HCT116 (cell line): ENCODE measurements at regions not wholly inside any gene's neighbourhood (a gene's known extent, or its start where the extent isn't known, plus 50 kb on each side); places are given as distances from the start of the nearest gene placed in this dataset.

ENCODE experiments used
- ATAC-seq: fragments of 200-7000 bp; cut with Tn5 transposase; 2 replicates; pipeline ENCODE4 v1.9.1; 2020; ENCODE audit warnings: mild to moderate bottlenecking, moderate library complexity
- BruUV-seq: library from RNA; stranded (reverse); fragments of 400-500 nt; replicated peaks from 2 replicates; lab custom pipeline; 2021; lab: Mats Ljungman, UMichigan
- CTCF ChIA-PET: fragments of 300-600 bp; sonication (Branson Sonifier 250); formaldehyde crosslinking; loops from one replicate; lab custom pipeline; 2021; ENCODE audit warnings: antibody characterized with exemption; lab: Charles Lee
- POLR2A ChIA-PET: fragments of 300-600, 350-600 bp; sonication (Branson Sonifier 250); formaldehyde crosslinking; loops from one replicate; lab custom pipeline; 2021; ENCODE audit warnings: antibody characterized with exemption; lab: Charles Lee
- RAD21 ChIA-PET, 2 experiments: fragments of 300-600 bp; sonication (Branson Sonifier 250); formaldehyde crosslinking; loops; one replicate each; lab custom pipeline; 2023; ENCODE audit warnings: low total read pairs in 2 of 2; ENCODE audit not compliant: uncharacterized antibody in 2 of 2, unreplicated experiment in 2 of 2, low non-redundant PET in 1 of 2; lab: Charles Lee
- DNase-seq: peaks from one replicate; pipeline ENCODE4 v3.0.0-alpha.2; 2010; ENCODE audit warnings: low read depth, low spot score
- H2AFZ ChIP-seq: fragments of 200-600 bp; shearing (Covaris generic), sonication (generic); 2 replicates; pipeline ENCODE4 v1.6.1; 2017; ENCODE audit warnings: low read depth, mixed run types, mixed read lengths, antibody characterized with exemption, low read length; ENCODE audit not compliant: poor library complexity, severe bottlenecking
- H3K27ac ChIP-seq: 2 replicates; pipeline ENCODE4 v1.5.1; 2012; ENCODE audit warnings: low read depth, low read length
- H3K27me3 ChIP-seq: fragments of 200-600 bp; sonication (generic); 2 replicates; pipeline ENCODE4 v1.6.1; 2016; ENCODE audit warnings: mixed run types, low read length, mixed read lengths; ENCODE audit not compliant: insufficient read depth
- H3K36me3 ChIP-seq, 2 experiments: fragments of 200-500 bp in 1 of 2; fragments of 200-600 bp in 1 of 2; sonication (Bioruptor generic) in 1 of 2; sonication (generic) in 1 of 2; 2 replicates each; pipeline versions ENCODE4 v1.5.1 to v1.6.1; 2014 to 2016; ENCODE audit warnings: low read length in 2 of 2, inconsistent platforms in 1 of 2, mixed read lengths in 1 of 2, mixed run types in 1 of 2; ENCODE audit not compliant: insufficient read depth in 2 of 2, control insufficient read depth in 1 of 2
- H3K4me1 ChIP-seq, 2 experiments: fragments of 200-600 bp in 1 of 2; sonication (generic) in 1 of 2; 2 replicates each; pipeline versions ENCODE4 v1.5.1 to v1.6.1; 2012 to 2017; ENCODE audit warnings: low read length in 2 of 2, inconsistent platforms in 1 of 2, mild to moderate bottlenecking in 1 of 2, mixed read lengths in 1 of 2, mixed run types in 1 of 2, moderate library complexity in 1 of 2; ENCODE audit not compliant: insufficient read depth in 2 of 2, control insufficient read depth in 1 of 2
- H3K4me2 ChIP-seq: fragments of 200-600 bp; sonication (generic); 2 replicates; pipeline ENCODE4 v1.6.1; 2017; ENCODE audit warnings: mixed run types, low read length, mixed read lengths
- H3K4me3 ChIP-seq, 2 experiments: fragments of 200-600 bp in 1 of 2; sonication (generic) in 1 of 2; replicated peaks in 1 of 2; 2 replicates each; pipeline ENCODE4 v1.5.1; 2011 to 2016; ENCODE audit warnings: low read length in 2 of 2, control low read depth in 1 of 2, low read depth in 1 of 2, mild to moderate bottlenecking in 1 of 2, mixed read lengths in 1 of 2, mixed run types in 1 of 2
- H3K79me2 ChIP-seq: fragments of 200-600 bp; sonication (generic); 2 replicates; pipeline ENCODE4 v1.6.1; 2017; ENCODE audit warnings: mild to moderate bottlenecking, mixed run types, low read length, moderate library complexity, mixed read lengths; ENCODE audit not compliant: insufficient read depth
- H3K9ac ChIP-seq: fragments of 200-600 bp; sonication (generic); 2 replicates; pipeline ENCODE4 v1.6.1; 2016; ENCODE audit warnings: low read length, mixed read lengths
- H3K9me2 ChIP-seq: fragments of 200-600 bp; sonication (generic), shearing (Covaris generic); 2 replicates; pipeline ENCODE4 v1.6.1; 2017; ENCODE audit warnings: mixed run types, mild to moderate bottlenecking, moderate library complexity; ENCODE audit not compliant: insufficient read depth
- H3K9me3 ChIP-seq, 2 experiments: fragments of 200-500 bp in 1 of 2; fragments of 200-600 bp in 1 of 2; sonication (Bioruptor generic) in 1 of 2; sonication (generic) in 1 of 2; 2 replicates each; pipeline ENCODE4 v1.6.1; 2014 to 2017; ENCODE audit warnings: low read length in 2 of 2, mixed read lengths in 2 of 2, inconsistent platforms in 1 of 2, low read depth in 1 of 2, mild to moderate bottlenecking in 1 of 2, mixed run types in 1 of 2, moderate library complexity in 1 of 2; ENCODE audit not compliant: control insufficient read depth in 1 of 2, insufficient read depth in 1 of 2
- H4K20me1 ChIP-seq: fragments of 200-600 bp; sonication (generic), shearing (Covaris generic); 2 replicates; pipeline ENCODE4 v1.6.1; 2017; ENCODE audit warnings: mixed run types, mild to moderate bottlenecking, moderate library complexity; ENCODE audit not compliant: insufficient read depth
- ATF3 ChIP-seq: IDR thresholded peaks from 2 replicates; pipeline ENCODE4 v1.6.1; 2012
- CBX3 ChIP-seq: IDR thresholded peaks from 2 replicates; pipeline ENCODE4 v1.6.1; 2012; ENCODE audit warnings: low read depth
- CTCF ChIP-seq, 3 experiments: fragments of 200-600 bp in 1 of 3; sonication (generic) in 1 of 3; IDR thresholded peaks in 2 of 3; conservative IDR thresholded peaks in 1 of 3; 2 replicates each; pipeline ENCODE4 v1.5.1; 2012 to 2017; ENCODE audit warnings: low read depth in 2 of 3, low read length in 2 of 3, antibody characterized with exemption in 1 of 3, borderline replicate concordance in 1 of 3, control low read depth in 1 of 3, mild to moderate bottlenecking in 1 of 3, mixed read lengths in 1 of 3, mixed run types in 1 of 3, moderate library complexity in 1 of 3; ENCODE audit not compliant: insufficient read depth in 1 of 3
- EGR1 ChIP-seq: IDR thresholded peaks from 2 replicates; pipeline ENCODE4 v1.6.1; 2012; ENCODE audit warnings: low read depth
- ELF1 ChIP-seq: IDR thresholded peaks from 2 replicates; pipeline ENCODE4 v1.6.1; 2012; ENCODE audit warnings: low read depth, borderline replicate concordance
- EZH2 ChIP-seq: fragments of 200-600 bp; sonication (generic); IDR thresholded peaks from 2 replicates; pipeline ENCODE4 v1.6.1; 2017; ENCODE audit warnings: antibody characterized with exemption, mixed run types
- POLR2A ChIP-seq: IDR thresholded peaks from 2 replicates; pipeline ENCODE4 v1.7.0; 2011; ENCODE audit warnings: borderline replicate concordance; ENCODE audit not compliant: insufficient read depth, insufficient read length; ENCODE audit errors: extremely low read depth
- RAD21 ChIP-seq: IDR thresholded peaks from 2 replicates; pipeline ENCODE4 v1.6.1; 2012; ENCODE audit warnings: low read depth, mild to moderate bottlenecking
- SIN3A ChIP-seq: IDR thresholded peaks from 2 replicates; pipeline ENCODE4 v1.6.1; 2012; ENCODE audit warnings: low read depth
- SP1 ChIP-seq: IDR thresholded peaks from 2 replicates; pipeline ENCODE4 v1.6.1; 2012; ENCODE audit warnings: low read depth
- SRF ChIP-seq: IDR thresholded peaks from 2 replicates; pipeline ENCODE4 v1.6.1; 2012; ENCODE audit warnings: low read depth
- YY1 ChIP-seq: IDR thresholded peaks from 2 replicates; pipeline ENCODE4 v1.6.1; 2011; ENCODE audit warnings: low read length, low read depth, moderate library complexity, mild to moderate bottlenecking; ENCODE audit not compliant: insufficient replicate concordance; ENCODE audit errors: extremely low read depth
- ZFX ChIP-seq: fragments of 450-650 bp; IDR thresholded peaks from 2 replicates; pipeline ENCODE4 v1.6.1; 2017
- intact Hi-C: fragments of 100-400 bp; cut with micrococcal nuclease; formaldehyde crosslinking; loops from 2 replicates; pipeline ENCODE4 v1.10.0; 2022
- TF ChIP-seq, protein P1 (sequence below): IDR thresholded peaks from 2 replicates; pipeline ENCODE4 v1.6.1; 2012; ENCODE audit warnings: low read depth
- TF ChIP-seq, protein P2 (sequence below): IDR thresholded peaks from 2 replicates; pipeline ENCODE4 v1.6.1; 2011; ENCODE audit warnings: mild to moderate bottlenecking, low read length, moderate library complexity; ENCODE audit not compliant: insufficient replicate concordance; ENCODE audit errors: extremely low read depth
- TF ChIP-seq, protein P3 (sequence below): IDR thresholded peaks from 2 replicates; pipeline ENCODE4 v1.6.1; 2012

DNA sequence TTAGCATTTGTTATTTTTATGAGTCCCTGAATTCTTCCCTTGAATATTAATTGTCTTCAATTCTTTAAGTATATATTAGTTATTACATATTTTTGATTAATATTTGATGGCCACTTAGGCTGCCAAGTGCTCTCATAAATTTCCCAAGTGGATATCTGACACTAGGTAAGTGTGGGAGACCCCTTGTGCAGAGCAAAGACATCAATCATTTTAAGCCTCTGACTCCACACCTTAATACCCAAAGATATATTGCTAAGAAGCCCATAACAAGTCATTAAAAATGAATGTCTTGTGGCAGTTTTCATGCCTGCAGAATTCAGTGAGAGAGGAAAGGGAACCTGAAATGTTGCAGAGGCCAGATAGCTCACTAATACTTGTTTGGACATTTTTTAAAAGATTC, 58.4 kb upstream of the PROX1 start:
- intact Hi-C loops = no loop called here
- H3K4me1 ChIP-seq = no peaks in the 10 kb centered on the region
- ATAC-seq (no peak), DNase-seq (no peak)
- no peaks in the 10 kb centered on the region for H3K9me2 ChIP-seq
- RAD21 ChIA-PET = no interaction called here
- H3K36me3 ChIP-seq = no peaks in the 10 kb centered on the region
- peaks cover 9% of the 10 kb centered on the region; the same call in 1 of the 2 replicates for H3K27me3 ChIP-seq
- no peaks in the 10 kb centered on the region for H3K9me3 ChIP-seq
- CTCF ChIA-PET = no interaction called here
- POLR2A ChIA-PET = no interaction called here
- no peak overlapping the region for H3K27ac ChIP-seq
- H2AFZ ChIP-seq = no peak overlapping the region
- H3K9ac ChIP-seq = no peak overlapping the region
- BruUV-seq = no TSS peak
- no peak overlapping the region for H3K4me2 ChIP-seq
- no peak overlapping the region for H3K4me3 ChIP-seq
- TF ChIP-seq ELF1 = no peak
- no peak for TF ChIP-seq CTCF (IDR thresholded peaks at IDR 0.05 in 2 of 3, conservative IDR thresholded peaks at IDR 0.05 in 1 of 3; ENCODE audit: borderline replicate concordance in 1 of 3, insufficient read depth in 1 of 3, low read depth in 2 of 3, low read length in 2 of 3)
- TF ChIP-seq RAD21 = no peak
- TF ChIP-seq EZH2 = no peak
- TF ChIP-seq, protein P1, sequence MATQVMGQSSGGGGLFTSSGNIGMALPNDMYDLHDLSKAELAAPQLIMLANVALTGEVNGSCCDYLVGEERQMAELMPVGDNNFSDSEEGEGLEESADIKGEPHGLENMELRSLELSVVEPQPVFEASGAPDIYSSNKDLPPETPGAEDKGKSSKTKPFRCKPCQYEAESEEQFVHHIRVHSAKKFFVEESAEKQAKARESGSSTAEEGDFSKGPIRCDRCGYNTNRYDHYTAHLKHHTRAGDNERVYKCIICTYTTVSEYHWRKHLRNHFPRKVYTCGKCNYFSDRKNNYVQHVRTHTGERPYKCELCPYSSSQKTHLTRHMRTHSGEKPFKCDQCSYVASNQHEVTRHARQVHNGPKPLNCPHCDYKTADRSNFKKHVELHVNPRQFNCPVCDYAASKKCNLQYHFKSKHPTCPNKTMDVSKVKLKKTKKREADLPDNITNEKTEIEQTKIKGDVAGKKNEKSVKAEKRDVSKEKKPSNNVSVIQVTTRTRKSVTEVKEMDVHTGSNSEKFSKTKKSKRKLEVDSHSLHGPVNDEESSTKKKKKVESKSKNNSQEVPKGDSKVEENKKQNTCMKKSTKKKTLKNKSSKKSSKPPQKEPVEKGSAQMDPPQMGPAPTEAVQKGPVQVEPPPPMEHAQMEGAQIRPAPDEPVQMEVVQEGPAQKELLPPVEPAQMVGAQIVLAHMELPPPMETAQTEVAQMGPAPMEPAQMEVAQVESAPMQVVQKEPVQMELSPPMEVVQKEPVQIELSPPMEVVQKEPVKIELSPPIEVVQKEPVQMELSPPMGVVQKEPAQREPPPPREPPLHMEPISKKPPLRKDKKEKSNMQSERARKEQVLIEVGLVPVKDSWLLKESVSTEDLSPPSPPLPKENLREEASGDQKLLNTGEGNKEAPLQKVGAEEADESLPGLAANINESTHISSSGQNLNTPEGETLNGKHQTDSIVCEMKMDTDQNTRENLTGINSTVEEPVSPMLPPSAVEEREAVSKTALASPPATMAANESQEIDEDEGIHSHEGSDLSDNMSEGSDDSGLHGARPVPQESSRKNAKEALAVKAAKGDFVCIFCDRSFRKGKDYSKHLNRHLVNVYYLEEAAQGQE = no peak
- TF ChIP-seq SRF = no peak
- no peak for TF ChIP-seq ATF3
- TF ChIP-seq SIN3A = no peak
- TF ChIP-seq ZFX = no peak
- TF ChIP-seq POLR2A = no peak
- TF ChIP-seq YY1 = no peak
- TF ChIP-seq EGR1 = no peak
- no peak for TF ChIP-seq CBX3
- TF ChIP-seq, protein P2, sequence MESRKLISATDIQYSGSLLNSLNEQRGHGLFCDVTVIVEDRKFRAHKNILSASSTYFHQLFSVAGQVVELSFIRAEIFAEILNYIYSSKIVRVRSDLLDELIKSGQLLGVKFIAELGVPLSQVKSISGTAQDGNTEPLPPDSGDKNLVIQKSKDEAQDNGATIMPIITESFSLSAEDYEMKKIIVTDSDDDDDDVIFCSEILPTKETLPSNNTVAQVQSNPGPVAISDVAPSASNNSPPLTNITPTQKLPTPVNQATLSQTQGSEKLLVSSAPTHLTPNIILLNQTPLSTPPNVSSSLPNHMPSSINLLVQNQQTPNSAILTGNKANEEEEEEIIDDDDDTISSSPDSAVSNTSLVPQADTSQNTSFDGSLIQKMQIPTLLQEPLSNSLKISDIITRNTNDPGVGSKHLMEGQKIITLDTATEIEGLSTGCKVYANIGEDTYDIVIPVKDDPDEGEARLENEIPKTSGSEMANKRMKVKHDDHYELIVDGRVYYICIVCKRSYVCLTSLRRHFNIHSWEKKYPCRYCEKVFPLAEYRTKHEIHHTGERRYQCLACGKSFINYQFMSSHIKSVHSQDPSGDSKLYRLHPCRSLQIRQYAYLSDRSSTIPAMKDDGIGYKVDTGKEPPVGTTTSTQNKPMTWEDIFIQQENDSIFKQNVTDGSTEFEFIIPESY = no peak
- TF ChIP-seq, protein P3, sequence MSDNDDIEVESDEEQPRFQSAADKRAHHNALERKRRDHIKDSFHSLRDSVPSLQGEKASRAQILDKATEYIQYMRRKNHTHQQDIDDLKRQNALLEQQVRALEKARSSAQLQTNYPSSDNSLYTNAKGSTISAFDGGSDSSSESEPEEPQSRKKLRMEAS = no peak
- TF ChIP-seq SP1 = no peak
- H3K79me2 ChIP-seq = no peaks in the 10 kb centered on the region
- no peaks in the 10 kb centered on the region for H4K20me1 ChIP-seq
